ENCODE measurements at regions not wholly inside any gene's neighbourhood (a gene's known extent, or its start where the extent isn't known, plus 50 kb on each side); places are given as distances from the start of the nearest gene placed in this dataset.
"Not testable (repeated sequence)": the region's sequence is repeated elsewhere in the genome, so short reads cannot be mapped to it uniquely, and the experiment has no call there.

DNA sequence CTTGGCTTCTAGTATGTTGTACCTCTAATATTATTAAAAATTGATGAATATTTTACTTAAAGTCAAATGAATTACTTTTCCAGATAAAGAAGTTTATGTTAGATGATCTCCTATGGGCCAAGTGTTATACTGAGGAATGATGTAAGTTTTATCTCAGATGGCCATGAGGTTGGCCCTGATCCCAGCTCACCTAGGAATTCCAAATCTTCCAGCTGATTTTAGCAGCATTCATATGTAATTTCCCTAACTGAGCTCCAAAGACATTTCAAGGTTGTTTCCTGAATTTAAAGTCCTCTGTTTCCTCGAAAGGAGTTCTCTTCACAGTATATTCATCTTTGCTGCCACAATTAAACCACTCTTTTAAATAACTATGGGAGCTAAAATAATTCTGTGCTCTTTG lies 1670.4 kb upstream of the SPRY2 start:
- DNase-seq (ENCODE audit: low read depth): no peak

DNA sequence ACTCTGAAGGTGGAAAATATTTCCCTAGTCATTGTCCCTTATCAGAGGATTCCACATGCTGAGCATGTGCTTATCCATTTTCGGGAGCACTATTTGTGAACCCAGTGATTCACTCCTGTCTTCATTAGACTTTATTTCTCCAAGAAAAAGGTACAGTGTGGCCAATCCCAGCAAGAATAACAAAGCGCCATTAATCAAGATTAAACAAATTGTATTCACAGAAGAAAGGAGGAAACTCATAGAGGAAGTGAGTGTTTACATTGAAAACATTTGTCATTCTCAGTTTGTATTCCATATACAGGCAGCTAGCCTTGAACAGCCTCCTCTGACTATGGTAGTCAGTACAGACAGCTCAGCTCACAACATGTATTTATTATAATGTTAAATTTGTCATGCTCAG lies 1669.9 kb upstream of the SPRY2 start:
- DNase-seq (ENCODE audit: low read depth): no peak

DNA sequence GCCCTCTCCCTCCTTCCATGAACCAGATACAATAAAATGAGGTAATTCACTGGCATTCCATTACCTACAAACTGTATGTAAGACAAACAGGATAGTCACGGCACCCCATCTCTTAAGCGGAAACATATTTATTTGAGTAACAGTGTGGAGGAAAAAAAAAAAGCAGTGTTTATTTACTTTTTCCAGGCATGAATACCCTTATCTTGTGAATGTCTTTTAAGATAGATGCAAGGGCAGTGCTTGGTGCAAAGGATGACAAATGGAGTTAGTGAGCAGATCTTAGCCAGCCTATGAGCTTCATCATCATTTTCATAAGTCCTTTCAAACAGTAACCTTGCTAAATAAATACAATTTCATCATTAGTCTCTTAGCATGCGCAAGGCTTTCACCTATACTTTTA lies 1661.8 kb upstream of the SPRY2 start:
- DNase-seq (ENCODE audit: low read depth): no peak

DNA sequence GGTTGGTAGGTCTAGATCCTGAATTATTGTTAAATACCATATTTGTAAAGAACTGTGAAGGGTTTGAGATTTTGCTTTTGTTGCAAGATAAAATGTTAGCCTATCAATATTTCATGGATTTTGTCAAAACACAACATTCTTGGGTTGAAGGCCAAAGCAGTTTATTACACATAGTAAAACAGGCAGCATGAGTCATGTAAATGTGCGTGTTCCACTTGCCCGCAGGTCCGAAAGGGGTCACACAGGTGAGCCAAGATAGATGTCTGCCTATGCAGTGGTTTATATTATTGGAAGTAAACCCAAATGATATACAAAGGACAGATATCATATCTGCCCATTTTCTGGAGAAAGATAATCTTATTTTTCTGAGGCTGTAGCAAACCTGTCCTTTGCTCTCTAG lies 1654.4 kb upstream of the SPRY2 start:
- DNase-seq (ENCODE audit: low read depth): no peak

DNA sequence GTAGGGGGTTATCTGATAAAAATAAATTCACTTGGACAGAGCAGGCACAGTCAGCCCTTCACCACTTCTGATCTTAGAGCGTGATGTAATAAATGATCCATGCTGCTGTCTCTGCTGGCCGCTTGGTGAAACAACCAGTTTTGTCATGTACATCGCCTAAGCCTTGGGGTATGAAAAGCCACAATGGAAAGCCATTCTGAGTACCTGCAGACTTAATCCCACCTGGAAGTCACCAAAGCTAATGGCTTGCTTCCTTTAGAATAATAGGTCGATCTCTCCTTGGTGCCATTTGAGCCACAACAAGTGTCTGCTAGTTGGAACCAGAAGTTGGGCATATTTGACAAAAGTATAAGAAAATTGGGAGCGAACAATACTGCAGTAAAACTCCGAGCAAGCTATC lies 1649.7 kb upstream of the SPRY2 start:
- no peak for DNase-seq (ENCODE audit: low read depth)

DNA sequence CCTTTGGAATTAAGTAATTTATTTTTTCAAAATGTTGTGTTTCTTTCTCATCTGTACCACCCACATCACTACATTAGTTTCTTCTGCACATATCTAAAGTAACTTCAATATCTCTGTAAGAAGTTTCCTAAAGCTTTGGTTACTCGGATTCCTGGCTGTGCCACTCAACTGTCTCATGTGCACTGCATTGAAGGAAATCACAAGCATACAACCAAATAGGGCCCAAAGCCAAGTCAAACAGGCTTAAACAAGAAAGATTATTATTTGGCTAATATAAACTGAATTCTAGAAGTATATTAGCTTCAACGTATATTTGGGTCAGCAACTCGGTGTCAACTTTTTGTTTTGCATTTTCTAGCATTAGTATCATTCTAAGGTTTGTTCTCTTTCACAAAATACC lies 1647.6 kb upstream of the SPRY2 start:
- DNase-seq (ENCODE audit: low read depth): no peak

DNA sequence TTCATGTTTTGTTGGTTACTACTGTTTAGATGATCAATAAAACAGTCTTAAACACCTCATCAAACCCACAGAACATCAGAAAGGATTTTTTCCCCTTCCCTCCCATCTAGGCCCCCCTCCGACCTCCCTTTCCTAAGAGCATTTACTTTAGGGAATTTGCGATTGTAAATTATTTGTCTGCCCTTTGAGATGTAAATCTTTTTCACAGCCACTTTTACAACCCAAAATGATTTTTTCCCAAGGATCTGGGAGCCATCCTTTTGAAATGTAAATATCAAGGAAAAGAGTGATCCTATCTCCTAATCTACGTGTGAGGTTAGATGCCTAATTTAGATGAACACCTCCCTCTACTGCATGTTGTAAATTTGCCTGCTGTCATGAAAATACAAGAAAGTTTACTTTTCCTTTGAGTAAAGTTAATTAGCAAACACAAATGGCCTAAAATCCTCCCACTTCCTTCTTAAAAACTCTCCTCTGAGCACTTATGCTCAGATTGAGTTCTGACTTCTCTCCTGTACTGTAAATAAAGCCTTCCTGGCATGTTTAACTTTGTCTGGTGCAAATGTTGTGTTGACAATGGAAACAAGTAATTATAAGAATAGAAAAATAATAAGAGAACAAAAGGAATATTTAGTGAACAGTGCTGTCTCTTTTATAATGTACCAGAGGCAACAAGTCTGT lies 1646.9 kb upstream of the SPRY2 start:
- DNase-seq (ENCODE audit: low read depth): no peak

DNA sequence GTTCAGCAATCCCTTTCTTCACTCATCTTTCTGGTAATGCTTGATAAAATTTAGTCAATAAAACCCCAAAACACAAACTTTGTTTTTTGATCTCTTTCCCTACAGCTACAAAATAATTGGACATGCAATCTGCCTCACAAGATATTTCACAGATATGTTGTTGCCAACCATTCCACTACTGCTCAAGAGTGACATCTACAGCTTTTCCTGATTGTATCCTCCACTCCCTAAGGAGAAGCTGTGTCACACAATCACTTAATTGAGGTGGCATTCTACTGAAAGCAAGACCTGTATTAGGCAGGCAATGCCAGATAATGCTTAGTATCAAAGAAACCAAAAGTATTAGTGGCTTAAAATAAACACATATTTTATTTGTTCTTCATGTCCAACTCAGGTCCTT lies 1646.2 kb upstream of the SPRY2 start:
- no peak for DNase-seq (ENCODE audit: low read depth)

DNA sequence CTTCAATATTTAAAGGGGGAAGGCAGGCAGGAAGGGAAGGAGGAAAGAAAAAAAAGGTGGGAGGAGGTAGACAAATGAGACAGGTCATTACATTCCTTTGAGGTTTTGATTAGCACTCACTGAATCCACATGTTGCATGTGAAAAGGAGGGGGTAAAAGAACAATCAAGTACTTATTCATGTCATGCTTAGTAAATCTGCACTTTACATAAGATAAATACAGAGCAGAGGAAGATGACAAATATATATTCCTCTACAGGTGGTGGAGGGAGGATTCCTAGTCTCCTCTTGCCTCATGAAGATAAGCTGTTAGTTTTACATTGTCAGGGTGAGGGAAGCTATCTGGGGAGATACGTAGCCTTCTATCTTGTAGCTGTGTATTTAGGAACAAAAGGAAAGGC lies 1645.4 kb upstream of the SPRY2 start:
- DNase-seq (ENCODE audit: low read depth): no peak

DNA sequence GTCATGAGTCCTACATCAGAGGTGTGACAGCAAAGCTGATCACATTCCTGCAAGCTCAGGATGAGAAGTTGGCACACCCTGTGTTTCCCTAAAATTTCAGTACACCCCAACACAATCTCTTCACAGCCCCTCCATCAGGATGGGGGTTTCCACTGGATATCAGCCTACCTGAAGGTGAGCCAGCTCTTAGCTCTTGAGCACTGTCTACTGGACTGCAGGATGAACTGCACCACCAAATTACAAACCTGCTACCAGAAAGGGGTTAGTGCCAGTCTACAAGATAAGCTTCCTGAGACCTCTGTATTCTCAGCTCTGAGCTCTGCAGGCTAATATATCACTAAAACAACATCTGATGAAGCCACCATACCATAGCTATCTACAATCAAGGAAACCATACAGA lies 1616.2 kb upstream of the SPRY2 start:
- no peak for DNase-seq (ENCODE audit: low read depth)

DNA sequence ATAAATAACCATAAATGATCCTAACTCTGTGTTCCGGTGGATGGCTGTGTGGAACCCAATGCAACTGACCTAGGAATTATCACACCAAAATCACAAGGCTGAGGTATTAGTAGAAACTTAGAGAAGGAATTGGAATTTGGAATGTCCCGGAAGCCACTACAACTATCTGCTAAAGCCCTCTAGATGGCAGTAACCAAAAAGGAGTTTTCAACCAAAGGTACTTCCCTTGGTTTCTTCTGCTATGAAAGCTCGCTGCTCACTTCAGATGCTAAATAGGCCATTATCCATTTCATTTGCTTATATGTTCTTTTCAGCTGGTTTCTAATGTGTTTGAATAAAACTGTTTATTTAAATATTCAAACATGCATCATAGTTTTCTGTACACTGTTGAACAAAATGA lies 1589.1 kb upstream of the SPRY2 start:
- DNase-seq (ENCODE audit: low read depth): no peak

DNA sequence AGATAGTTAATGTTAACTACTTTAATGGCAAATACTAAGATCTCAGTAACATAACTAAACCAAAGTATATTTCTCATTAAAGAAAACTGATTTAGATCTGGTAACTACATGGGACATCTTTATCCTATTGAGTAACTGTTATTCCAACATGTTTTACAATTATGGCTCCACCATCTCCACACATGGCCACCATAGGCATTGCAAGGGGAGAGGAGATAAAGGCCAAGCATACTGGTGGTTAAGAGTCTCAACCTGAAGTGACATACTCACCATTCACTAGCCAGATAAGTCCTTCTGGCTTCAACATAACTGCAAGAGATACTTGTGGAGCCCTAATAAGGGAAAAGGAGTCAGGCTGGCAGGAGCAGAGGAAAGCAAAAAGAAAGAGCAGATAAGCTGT lies 1586.4 kb upstream of the SPRY2 start:
- DNase-seq (ENCODE audit: low read depth): no peak

DNA sequence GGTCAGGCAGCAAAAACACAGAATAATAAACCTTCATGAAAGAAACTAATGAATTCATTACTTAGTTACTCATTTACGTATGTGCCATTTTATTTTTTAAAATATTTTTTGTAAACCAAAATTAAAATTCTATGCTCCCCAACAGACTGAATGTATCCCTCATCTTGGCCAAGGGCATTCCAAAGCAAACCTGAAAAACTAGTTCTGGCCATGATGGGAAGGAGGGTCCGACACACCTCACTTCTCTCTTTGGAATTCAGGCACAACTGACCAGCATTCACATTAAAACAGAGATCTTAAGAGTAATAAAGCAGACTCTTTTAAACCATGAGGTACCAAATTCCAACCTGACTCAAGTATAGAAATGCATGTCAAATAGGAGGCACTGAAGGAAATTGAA lies 1576.9 kb upstream of the SPRY2 start:
- DNase-seq (ENCODE audit: low read depth): no peak

DNA sequence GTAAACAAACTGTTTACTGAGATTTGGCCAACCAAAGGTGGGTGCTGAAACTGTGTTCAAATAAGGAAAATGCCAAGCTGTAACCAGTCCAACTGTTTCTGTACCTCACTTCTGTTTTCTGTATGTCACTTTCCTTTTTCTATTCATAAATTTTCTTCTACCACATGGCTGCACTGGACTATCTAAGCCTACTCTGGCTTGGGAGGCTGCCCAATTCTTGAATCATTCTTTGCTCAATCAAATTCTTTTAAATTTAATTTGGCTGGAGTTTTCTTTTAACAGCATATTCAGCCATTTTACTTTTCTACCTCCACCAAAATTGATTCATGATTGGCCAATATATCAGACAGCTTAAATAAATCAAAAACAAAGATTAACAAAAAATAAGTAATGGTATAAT lies 1575.5 kb upstream of the SPRY2 start:
- DNase-seq (ENCODE audit: low read depth): no peak

DNA sequence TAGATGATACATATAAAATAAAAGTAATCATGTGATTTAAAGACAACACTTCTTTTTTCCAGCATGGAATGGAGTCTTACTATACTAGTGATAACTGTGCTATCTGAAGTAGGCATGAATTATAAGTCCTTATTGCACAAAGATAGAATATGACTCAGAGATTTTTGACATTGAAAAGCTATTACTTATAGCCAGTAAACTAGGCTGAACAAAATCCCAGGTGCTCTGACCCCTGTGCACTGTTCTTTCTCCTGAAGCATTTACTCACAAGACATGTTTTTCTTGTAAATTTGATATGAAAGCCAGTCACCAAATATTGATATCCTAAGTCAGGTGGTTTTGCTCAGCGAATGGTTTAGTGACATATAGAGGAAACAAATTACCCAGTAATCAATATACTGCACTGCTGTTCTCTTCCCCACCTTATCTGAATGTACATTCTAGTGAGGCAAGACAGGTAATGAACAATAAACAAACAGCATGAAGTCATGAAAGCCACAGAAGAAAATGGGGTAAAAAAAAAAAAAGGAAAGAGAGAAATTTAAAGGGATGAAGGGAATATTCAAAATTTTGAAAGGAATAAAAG lies 1567.0 kb upstream of the SPRY2 start:
- DNase-seq (ENCODE audit: low read depth): no peak

DNA sequence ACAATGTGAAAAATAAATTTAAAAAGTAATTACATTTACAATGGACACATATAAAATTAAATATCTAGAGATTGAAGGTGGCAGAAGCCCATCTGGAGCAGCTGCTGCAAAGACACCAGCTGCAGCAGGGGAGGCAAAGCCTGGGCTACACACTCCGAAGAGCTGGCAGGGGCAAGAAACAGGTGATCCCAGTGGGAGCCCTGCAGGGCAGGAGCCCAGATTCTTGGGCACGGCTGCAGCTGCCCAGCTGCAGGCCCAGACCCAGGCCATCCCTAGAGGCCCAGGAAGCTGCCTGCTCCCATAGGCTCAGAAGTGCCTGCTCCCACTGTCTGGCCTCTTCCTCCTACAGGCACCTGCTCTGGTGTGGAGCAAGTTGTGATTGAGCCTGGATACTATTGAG lies 1547.9 kb upstream of the SPRY2 start:
- DNase-seq (ENCODE audit: low read depth): no peak

DNA sequence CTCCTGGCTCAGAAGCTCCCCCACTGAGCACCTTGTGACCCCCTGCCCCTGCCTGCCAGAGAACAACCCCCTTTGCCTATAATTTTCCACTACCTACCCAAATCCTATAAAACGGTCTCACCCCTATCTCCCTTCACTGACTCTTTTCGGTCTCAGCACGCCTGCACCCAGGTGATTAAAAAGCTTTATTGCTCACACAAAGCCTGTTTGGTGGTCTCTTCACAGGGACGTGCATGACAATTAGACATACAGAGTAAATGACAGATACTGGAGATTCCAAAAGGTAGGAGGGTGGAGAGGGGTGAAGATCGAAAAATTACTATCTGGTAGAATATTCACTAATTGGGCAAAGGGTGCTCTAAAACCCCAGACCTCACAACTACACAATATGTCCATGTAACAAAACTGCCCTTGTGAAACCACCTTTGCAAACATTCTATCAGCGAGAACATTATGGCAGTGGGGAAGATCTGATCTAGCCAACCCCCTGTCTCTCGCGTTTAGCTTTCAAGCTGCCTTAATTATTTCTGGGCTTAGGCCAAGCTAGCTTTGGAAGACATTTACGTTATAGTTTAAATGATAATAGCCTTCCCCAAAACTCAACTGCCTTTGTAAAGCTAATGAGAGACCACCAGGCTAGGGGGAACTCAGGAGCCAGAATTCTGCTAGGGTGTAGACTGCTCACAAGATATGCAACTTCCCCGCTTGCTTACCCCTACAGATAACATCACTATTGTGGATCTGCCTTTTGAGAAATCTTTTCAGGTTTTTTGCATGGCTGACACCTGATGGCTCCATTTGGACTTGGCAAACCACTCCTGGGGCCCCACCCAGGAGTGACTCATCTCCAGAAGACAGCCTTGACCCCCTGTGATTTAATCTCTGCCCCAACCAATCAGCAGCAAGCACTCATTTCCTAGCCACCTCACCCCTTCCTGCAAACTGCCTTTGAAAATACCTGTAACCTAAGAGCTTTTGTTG lies 1534.0 kb upstream of the SPRY2 start:
- DNase-seq (ENCODE audit: low read depth): no peak

DNA sequence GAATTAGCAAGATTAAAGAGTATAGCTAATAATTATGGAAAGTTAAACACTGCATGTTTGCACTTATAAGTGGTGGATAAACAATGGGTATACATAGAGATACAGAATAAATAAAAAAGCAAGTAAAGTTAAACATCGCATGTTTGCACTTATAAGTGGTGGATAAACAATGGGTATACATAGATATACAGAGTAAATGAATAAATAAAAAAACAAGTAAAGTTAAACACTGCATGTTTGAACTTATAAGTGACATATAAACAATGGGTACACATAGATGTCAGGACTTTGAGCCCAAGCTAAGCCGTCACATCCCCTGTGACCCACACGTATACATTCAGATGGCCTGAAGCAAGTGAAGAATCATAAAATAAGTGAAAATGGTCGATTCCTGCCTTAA lies 1533.3 kb upstream of the SPRY2 start:
- DNase-seq (ENCODE audit: low read depth): no peak

DNA sequence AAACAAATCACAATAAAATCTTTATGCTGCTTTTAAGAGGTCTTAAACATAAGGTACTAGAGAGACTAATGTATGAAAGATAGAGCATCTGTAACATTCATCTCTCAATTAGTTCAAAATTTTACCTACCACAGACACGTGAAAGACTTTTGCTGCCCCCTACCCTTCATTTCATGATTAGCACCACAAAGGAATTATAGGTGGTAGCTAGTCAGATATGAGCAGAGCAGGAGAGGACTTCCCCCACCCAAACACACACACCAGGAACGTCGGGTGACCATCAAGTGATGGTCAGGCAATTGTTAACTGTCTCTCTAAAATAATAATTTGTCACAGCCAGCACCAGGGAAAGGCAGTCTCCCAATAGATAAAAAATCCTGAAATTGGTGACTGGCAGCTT lies 1531.7 kb upstream of the SPRY2 start:
- no peak for DNase-seq (ENCODE audit: low read depth)

DNA sequence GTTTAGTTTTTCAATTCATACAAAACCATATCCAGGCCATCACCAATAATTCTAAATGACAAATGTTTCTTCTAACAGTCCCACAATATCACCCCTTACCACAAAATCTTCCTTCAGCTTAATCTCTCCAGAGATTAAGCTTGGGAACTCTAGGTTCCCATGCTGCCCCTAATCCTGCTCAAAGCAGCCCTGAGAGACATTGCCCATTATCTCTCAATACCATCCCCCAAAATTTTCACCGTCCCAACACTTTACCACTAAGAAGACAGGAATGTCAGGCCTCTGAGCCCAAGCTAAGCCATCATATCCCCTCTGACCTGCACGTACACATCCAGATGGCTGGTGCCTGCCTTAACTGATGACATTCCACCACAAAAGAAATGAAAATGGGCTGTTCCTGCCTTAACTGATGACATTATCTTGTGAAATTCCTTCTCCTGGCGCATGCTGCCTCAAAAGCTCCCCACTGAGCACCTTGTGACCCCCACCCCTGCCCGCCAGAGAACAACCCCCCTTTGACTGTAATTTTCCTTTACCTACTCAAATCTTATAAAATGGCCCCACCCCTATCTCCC lies 1530.9 kb upstream of the SPRY2 start:
- not testable (repeated sequence) for DNase-seq (ENCODE audit: low read depth)

DNA sequence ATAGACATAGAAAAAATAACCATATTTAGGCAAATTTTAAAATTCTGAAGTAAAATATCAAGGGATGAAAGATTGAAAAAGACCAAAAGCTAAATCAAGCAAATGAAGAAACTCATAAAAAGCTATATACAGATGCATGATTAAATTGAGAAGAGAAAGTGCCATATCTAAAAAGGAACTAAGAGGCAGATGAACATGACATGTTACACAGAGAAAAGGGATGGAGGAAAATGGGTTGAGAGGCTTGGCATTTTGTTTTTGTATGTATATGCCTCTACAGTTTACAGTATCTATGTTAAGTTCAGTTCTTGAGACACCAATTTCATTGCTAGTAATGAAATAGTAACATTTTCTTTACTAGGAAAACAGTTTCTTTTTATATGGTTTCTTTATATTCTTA lies 1507.4 kb upstream of the SPRY2 start:
- no peak for DNase-seq (ENCODE audit: low read depth)

DNA sequence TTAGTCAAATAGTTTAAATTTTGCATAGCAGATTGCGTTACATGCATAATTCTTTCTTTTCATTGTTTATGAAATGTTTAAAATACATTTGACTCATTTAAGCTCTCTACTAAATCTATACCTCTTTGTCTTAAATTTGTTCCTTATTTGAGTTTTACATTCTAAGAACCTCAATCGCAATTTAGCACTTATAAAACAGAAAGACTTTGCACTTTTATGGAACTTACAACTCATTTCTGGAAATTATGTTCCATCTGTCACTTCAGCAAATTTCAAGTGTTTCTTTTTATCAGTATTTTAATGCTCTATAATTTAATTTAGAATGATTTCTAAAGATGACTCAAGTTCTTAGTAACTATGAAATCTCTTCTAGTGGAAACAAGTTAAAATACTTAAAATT lies 1505.8 kb upstream of the SPRY2 start:
- no peak for DNase-seq (ENCODE audit: low read depth)

DNA sequence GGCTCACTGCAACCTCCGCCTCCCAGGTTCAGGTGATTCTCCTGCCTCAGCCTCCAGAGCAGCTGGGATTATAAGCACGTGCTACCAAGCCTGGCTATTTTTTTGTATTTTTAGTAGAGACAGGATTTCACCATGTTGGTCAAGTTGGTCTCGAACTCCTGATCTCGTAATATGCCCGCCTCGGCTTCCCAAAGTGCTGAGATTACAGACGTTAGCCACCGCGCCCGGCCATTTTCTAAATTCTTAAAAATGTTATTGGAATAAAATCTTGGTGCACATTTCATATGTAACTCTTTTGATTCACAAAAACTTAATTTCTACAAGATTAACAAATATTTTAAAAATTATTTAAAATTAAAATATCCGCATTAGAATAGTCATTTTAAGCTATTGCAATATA lies 1480.3 kb upstream of the SPRY2 start:
- DNase-seq (ENCODE audit: low read depth): no peak
